Keratinocyte (primary cell): ENCODE measurements at regions not wholly inside any gene's neighbourhood (a gene's known extent, or its start where the extent isn't known, plus 50 kb on each side); places are given as distances from the start of the nearest gene placed in this dataset.

Experiments
- DNase-seq: peaks from one replicate; pipeline ENCODE4 v3.0.0-alpha.2; 2011; ENCODE audit warnings: low read depth, missing footprints, low spot score
- FAIRE-seq: peaks from 2 replicates; lab custom pipeline; 2011; peaks lifted over from hg19 to GRCh38; lab: Jason Lieb, UNC
- H2AFZ ChIP-seq: 2 replicates; pipeline ENCODE4 v1.6.0; 2012; ENCODE audit warnings: low read length, control low read depth, inconsistent platforms; ENCODE audit not compliant: control insufficient read depth
- H3K27ac ChIP-seq: 2 replicates; pipeline ENCODE4 v1.5.1; 2011; ENCODE audit warnings: low read length; ENCODE audit not compliant: control insufficient read depth, insufficient read depth
- H3K27me3 ChIP-seq: 3 replicates; pipeline ENCODE4 v1.6.0; 2011; ENCODE audit warnings: low read length; ENCODE audit not compliant: control insufficient read depth, insufficient read depth; ENCODE audit errors: extremely low read depth
- H3K36me3 ChIP-seq, 2 experiments: 2 replicates in 1 of 2; 3 replicates in 1 of 2; pipeline ENCODE4 v1.5.1; 2011; ENCODE audit warnings: low read length in 2 of 2, mild to moderate bottlenecking in 1 of 2; ENCODE audit not compliant: control insufficient read depth in 2 of 2, insufficient read depth in 2 of 2; ENCODE audit errors: extremely low read depth in 1 of 2
- H3K4me1 ChIP-seq: 3 replicates; pipeline ENCODE4 v1.5.1; 2011; ENCODE audit warnings: low read length; ENCODE audit not compliant: control insufficient read depth, insufficient read depth; ENCODE audit errors: extremely low read depth
- H3K4me2 ChIP-seq: 3 replicates; pipeline ENCODE4 v1.6.0; 2011; ENCODE audit warnings: low read depth, low read length; ENCODE audit not compliant: control insufficient read depth, insufficient read depth; ENCODE audit errors: extremely low read depth
- H3K4me3 ChIP-seq, 3 experiments: fragments of 200-600 bp in 1 of 3; sonication (generic) in 1 of 3; 2 replicates in 2 of 3; 3 replicates in 1 of 3; pipeline ENCODE4 v1.5.1; 2011 to 2016; ENCODE audit warnings: low read length in 3 of 3, mild to moderate bottlenecking in 3 of 3, control low read depth in 2 of 3, inconsistent platforms in 1 of 3, low read depth in 1 of 3, mixed read lengths in 1 of 3, mixed run types in 1 of 3, moderate library complexity in 1 of 3; ENCODE audit not compliant: control insufficient read depth in 2 of 3, insufficient read depth in 2 of 3; ENCODE audit errors: extremely low read depth in 1 of 3
- H3K79me2 ChIP-seq: 2 replicates; pipeline ENCODE4 v1.6.0; 2012; ENCODE audit warnings: low read length; ENCODE audit not compliant: control insufficient read depth, insufficient read depth
- H3K9ac ChIP-seq: 3 replicates; pipeline ENCODE4 v1.6.0; 2011; ENCODE audit warnings: low read length; ENCODE audit not compliant: control insufficient read depth, insufficient read depth; ENCODE audit errors: extremely low read depth
- H3K9me1 ChIP-seq: 3 replicates; pipeline ENCODE4 v1.6.0; 2011; ENCODE audit warnings: low read length; ENCODE audit not compliant: control insufficient read depth, insufficient read depth; ENCODE audit errors: extremely low read depth
- H3K9me3 ChIP-seq: 2 replicates; pipeline ENCODE4 v1.5.1; 2012; ENCODE audit warnings: low read depth, low read length; ENCODE audit not compliant: control insufficient read depth
- H4K20me1 ChIP-seq: 3 replicates; pipeline ENCODE4 v1.6.0; 2011; ENCODE audit warnings: low read length; ENCODE audit not compliant: control insufficient read depth, insufficient read depth; ENCODE audit errors: extremely low read depth
- EZH2 ChIP-seq: IDR thresholded peaks from one replicate; pipeline ENCODE4 v1.6.1; 2012; ENCODE audit warnings: inconsistent platforms, mild to moderate bottlenecking, low read length, moderate library complexity
- dilution Hi-C: fragments of 300-500 bp; cut with MboI; formaldehyde crosslinking; loops from one replicate; pipeline ENCODE4 v1.7.0; 2020; ENCODE audit warnings: low sequenced_read_pairs; ENCODE audit not compliant: extremely low pct_ligation_motif_present
- TF ChIP-seq, protein P1 (sequence below), 3 experiments: IDR thresholded peaks in 1 of 3; conservative IDR thresholded peaks in 1 of 3; optimal IDR thresholded peaks in 1 of 3; 2 replicates in 2 of 3; 3 replicates in 1 of 3; pipeline versions ENCODE3 to v1.5.1; 2011; ENCODE audit warnings: low read length in 3 of 3, mild to moderate bottlenecking in 3 of 3, moderate library complexity in 2 of 3, control low read depth in 1 of 3, inconsistent platforms in 1 of 3; ENCODE audit not compliant: insufficient read depth in 2 of 3; ENCODE audit errors: extremely low read depth in 1 of 3

DNA sequence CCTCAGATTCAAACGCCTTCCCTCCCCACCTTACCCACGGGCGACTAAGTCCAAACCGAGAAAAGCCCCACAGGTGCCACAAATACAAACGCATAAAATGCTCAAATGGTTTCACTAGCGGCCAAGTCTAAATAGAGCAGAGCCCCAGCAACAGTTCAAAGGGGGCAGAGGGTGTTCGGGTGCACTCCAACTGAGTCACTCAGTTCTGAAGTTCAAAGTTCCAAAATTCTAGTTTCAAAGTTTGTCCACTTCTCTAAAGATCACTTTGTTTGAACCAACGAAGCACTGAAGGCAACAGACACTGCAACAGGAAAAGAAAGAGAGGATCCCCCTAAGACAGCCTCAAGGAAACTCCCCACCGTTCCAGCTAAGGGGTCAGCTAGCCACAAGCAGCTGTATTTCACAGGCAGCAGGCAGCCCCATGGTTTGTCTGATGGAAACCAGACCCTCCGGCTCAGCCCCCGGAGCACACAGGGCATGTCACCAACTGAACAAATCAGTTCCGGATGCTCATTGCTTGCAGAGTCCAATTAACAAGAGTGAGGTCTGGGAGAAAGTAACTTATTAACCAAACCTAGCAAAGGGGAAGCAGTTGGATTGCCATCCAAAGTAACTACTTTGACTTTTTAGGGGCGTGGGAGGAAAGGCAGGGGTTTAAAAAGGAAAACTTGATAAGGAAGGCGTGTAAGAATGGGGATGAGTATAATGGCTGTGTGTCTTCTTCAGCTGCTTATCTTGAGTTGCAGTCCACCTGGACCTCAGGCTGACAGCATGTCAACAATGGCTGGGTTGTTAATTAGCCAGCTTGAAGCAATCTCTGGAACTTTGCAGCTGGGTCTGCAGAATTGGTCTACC is 1423.9 kb upstream of the PRMT6 start:
- Histone ChIP-seq H3K79me2 (no peaks in the 10 kb centered on the region), H2AFZ (no peak overlapping the region), H3K4me2 (no peak overlapping the region), H3K9me3 (no peaks in the 10 kb centered on the region), H3K27ac (no peak overlapping the region), H3K9me1 (no peaks in the 10 kb centered on the region), H3K4me1 (no peaks in the 10 kb centered on the region), H3K36me3 (no peaks in the 10 kb centered on the region), H4K20me1 (no peaks in the 10 kb centered on the region), H3K4me3 (no peak overlapping the region), H3K27me3 (no peaks in the 10 kb centered on the region), H3K9ac (no peak overlapping the region)
- TF ChIP-seq, protein P1, sequence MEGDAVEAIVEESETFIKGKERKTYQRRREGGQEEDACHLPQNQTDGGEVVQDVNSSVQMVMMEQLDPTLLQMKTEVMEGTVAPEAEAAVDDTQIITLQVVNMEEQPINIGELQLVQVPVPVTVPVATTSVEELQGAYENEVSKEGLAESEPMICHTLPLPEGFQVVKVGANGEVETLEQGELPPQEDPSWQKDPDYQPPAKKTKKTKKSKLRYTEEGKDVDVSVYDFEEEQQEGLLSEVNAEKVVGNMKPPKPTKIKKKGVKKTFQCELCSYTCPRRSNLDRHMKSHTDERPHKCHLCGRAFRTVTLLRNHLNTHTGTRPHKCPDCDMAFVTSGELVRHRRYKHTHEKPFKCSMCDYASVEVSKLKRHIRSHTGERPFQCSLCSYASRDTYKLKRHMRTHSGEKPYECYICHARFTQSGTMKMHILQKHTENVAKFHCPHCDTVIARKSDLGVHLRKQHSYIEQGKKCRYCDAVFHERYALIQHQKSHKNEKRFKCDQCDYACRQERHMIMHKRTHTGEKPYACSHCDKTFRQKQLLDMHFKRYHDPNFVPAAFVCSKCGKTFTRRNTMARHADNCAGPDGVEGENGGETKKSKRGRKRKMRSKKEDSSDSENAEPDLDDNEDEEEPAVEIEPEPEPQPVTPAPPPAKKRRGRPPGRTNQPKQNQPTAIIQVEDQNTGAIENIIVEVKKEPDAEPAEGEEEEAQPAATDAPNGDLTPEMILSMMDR (optimal IDR thresholded peaks at IDR 0.05 in 1 of 3, IDR thresholded peaks at IDR 0.05 in 1 of 3, conservative IDR thresholded peaks at IDR 0.05 in 1 of 3; ENCODE audit: extremely low read depth in 1 of 3, insufficient read depth in 2 of 3, low read length in 3 of 3): no peak
- no peak for TF ChIP-seq EZH2
- no peak for DNase-seq
- FAIRE-seq: no peak
- dilution Hi-C loops: no loop called here

GRCh38 chr1:105636052-105636451 is 1420.4 kb upstream of the PRMT6 start:
- no peaks in the 10 kb centered on the region for H3K9me1 ChIP-seq

More at GRCh38 chr1:105636052-105636451, 1420.4 kb upstream of the PRMT6 start:
- no peak for FAIRE-seq
- DNase-seq: no peak
- H3K4me3 ChIP-seq: no peak overlapping the region
- H3K9me3 ChIP-seq: no peaks in the 10 kb centered on the region
- H3K36me3 ChIP-seq: no peaks in the 10 kb centered on the region
- H3K9ac ChIP-seq: no peak overlapping the region
- TF ChIP-seq EZH2: no peak
- TF ChIP-seq, protein P1 (optimal IDR thresholded peaks at IDR 0.05 in 1 of 3, IDR thresholded peaks at IDR 0.05 in 1 of 3, conservative IDR thresholded peaks at IDR 0.05 in 1 of 3; ENCODE audit: extremely low read depth in 1 of 3, insufficient read depth in 2 of 3, low read length in 3 of 3): no peak
- H3K4me1 ChIP-seq: no peaks in the 10 kb centered on the region
- H3K79me2 ChIP-seq: no peaks in the 10 kb centered on the region
- H2AFZ ChIP-seq: no peak overlapping the region
- H4K20me1 ChIP-seq: no peaks in the 10 kb centered on the region
- no peak overlapping the region for H3K27ac ChIP-seq
- dilution Hi-C loops: no loop called here
- no peaks in the 10 kb centered on the region for H3K27me3 ChIP-seq
- no peak overlapping the region for H3K4me2 ChIP-seq
